ENCODE measurements at regions not wholly inside any gene's neighbourhood (a gene's known extent, or its start where the extent isn't known, plus 50 kb on each side); places are given as distances from the start of the nearest gene placed in this dataset.
"Not testable (repeated sequence)": the region's sequence is repeated elsewhere in the genome, so short reads cannot be mapped to it uniquely, and the experiment has no call there.

GRCh38 chr16:21356308-21356707 is 78.2 kb upstream of the CRYM start:
- TF ChIP-seq, protein P1, sequence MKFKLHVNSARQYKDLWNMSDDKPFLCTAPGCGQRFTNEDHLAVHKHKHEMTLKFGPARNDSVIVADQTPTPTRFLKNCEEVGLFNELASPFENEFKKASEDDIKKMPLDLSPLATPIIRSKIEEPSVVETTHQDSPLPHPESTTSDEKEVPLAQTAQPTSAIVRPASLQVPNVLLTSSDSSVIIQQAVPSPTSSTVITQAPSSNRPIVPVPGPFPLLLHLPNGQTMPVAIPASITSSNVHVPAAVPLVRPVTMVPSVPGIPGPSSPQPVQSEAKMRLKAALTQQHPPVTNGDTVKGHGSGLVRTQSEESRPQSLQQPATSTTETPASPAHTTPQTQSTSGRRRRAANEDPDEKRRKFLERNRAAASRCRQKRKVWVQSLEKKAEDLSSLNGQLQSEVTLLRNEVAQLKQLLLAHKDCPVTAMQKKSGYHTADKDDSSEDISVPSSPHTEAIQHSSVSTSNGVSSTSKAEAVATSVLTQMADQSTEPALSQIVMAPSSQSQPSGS (CRISPR knock-in tag; IDR thresholded peaks at IDR 0.05; ENCODE audit: borderline replicate concordance, low read depth): not testable (repeated sequence)
- TF ChIP-seq JUN, E2F1, CREM (CRISPR knock-in tag; IDR thresholded peaks at IDR 0.05): not testable (repeated sequence)
- TF ChIP-seq, protein P2, sequence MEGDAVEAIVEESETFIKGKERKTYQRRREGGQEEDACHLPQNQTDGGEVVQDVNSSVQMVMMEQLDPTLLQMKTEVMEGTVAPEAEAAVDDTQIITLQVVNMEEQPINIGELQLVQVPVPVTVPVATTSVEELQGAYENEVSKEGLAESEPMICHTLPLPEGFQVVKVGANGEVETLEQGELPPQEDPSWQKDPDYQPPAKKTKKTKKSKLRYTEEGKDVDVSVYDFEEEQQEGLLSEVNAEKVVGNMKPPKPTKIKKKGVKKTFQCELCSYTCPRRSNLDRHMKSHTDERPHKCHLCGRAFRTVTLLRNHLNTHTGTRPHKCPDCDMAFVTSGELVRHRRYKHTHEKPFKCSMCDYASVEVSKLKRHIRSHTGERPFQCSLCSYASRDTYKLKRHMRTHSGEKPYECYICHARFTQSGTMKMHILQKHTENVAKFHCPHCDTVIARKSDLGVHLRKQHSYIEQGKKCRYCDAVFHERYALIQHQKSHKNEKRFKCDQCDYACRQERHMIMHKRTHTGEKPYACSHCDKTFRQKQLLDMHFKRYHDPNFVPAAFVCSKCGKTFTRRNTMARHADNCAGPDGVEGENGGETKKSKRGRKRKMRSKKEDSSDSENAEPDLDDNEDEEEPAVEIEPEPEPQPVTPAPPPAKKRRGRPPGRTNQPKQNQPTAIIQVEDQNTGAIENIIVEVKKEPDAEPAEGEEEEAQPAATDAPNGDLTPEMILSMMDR (IDR thresholded peaks at IDR 0.05): not testable (repeated sequence)
- TF ChIP-seq, protein P3, sequence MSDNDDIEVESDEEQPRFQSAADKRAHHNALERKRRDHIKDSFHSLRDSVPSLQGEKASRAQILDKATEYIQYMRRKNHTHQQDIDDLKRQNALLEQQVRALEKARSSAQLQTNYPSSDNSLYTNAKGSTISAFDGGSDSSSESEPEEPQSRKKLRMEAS (CRISPR knock-in tag; IDR thresholded peaks at IDR 0.05): not testable (repeated sequence)

Measured in WTC11 (cell line).